ENCODE measurements at regions not wholly inside any gene's neighbourhood (a gene's known extent, or its start where the extent isn't known, plus 50 kb on each side); places are given as distances from the start of the nearest gene placed in this dataset.

DNA sequence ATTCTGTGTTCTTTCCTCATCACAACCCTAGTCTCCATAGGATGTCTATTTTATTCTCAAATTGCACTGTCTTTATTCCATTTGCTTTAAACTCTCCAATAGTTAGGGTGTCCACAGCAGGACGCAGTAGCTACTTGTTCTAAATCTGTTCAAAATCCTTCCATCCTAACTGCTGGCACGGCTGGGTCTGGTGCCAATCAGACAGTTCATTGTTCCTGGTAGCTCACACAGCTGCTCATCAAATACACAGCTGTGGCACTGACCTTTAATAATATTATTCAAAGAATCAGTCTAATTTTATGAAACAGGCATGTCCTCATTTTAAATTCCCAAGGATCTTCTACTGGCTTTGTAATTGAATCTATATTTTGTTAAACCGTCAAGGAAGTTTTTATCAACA is 59.7 kb upstream of the TMEFF2 start:
- Histone ChIP-seq H2AFZ (ENCODE audit: insufficient read depth, low read depth, low read length, poor library complexity, severe bottlenecking) (no peak overlapping the region), H3K27me3 (replicated peaks in 1 of 4; ENCODE audit: control extremely low read depth in 1 of 4, control insufficient read depth in 3 of 4, insufficient read depth in 4 of 4, low read length in 3 of 4) (no peaks in the 10 kb centered on the region), H3K4me2 (replicated peaks; ENCODE audit: low read depth, low read length, poor library complexity, severe bottlenecking) (no peak overlapping the region), H3K27ac (ENCODE audit: low read length in 2 of 2) (no peak overlapping the region), H3K4me1 (ENCODE audit: control insufficient read depth in 2 of 2, insufficient read depth in 2 of 2, low read length in 2 of 2) (no peaks in the 10 kb centered on the region), H4K20me1 (ENCODE audit: control insufficient read depth, insufficient read depth, low read length, poor library complexity, severe bottlenecking) (no peaks in the 10 kb centered on the region), H3K79me2 (ENCODE audit: control insufficient read depth, insufficient read depth, low read length) (no peaks in the 10 kb centered on the region), H3K9me3 (ENCODE audit: control extremely low read depth in 1 of 3, control insufficient read depth in 2 of 3, insufficient read depth in 1 of 3, low read length in 2 of 3) (no peaks in the 10 kb centered on the region), H3K4me3 (ENCODE audit: control extremely low read depth in 1 of 5, extremely low read depth in 1 of 5, insufficient read depth in 1 of 5, low read depth in 2 of 5, low read length in 4 of 5) (no peak overlapping the region), H3K36me3 (replicated peaks in 1 of 2; ENCODE audit: control extremely low read depth in 1 of 2, control insufficient read depth in 1 of 2, extremely low read depth in 1 of 2, insufficient read depth in 2 of 2, low read length in 1 of 2) (no peaks in the 10 kb centered on the region), H3K9ac (ENCODE audit: low read length) (no peak overlapping the region)
- ChIA-PET POLR2A (no interaction called here), CTCF (no interaction called here)
- Mint-ChIP-seq H3K4me3 (no peak overlapping the region), H3K27me3 (no peaks in the 10 kb centered on the region), H3K9me3 (ENCODE audit: insufficient read depth) (no peaks in the 10 kb centered on the region), H3K4me1 (no peaks in the 10 kb centered on the region), H3K27ac (no peak overlapping the region)
- WGBS (ENCODE audit: insufficient coverage): 93% methylated on average over 2 of the region's 3 CpGs
- no peak for TF ChIP-seq EZH2 (IDR thresholded peaks at IDR 0.05; ENCODE audit: borderline replicate concordance, insufficient read depth, low read depth, low read length, poor library complexity, severe bottlenecking)
- no peak for TF ChIP-seq CTCF (IDR thresholded peaks at IDR 0.05)
- intact Hi-C loops (cut with micrococcal nuclease): no loop called here
- no peak for ATAC-seq (ENCODE audit: low read depth)
- no peak for DNase-seq

DNA sequence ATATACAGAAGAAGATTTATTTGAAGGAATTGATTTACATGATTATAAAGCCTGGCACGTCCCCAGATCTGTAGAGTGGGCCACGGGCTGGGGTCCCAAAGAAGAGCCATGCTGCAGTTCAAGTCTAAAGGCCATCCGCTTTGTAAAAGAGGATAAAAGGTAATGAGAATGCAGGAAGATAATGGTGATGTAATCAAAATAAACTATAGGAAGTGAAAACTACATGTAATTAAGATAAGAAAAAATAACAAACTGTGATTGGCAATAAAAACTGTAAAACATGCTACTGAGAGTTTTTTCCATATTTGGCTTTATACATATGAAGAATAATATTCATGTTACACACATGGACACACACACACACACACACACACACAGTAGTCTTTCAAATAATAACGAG is 59.0 kb upstream of the TMEFF2 start:
- Histone ChIP-seq H2AFZ (ENCODE audit: insufficient read depth, low read depth, low read length, poor library complexity, severe bottlenecking) (no peak overlapping the region), H3K4me3 (ENCODE audit: control extremely low read depth in 1 of 5, extremely low read depth in 1 of 5, insufficient read depth in 1 of 5, low read depth in 2 of 5, low read length in 4 of 5) (no peak overlapping the region), H3K27ac (ENCODE audit: low read length in 2 of 2) (no peak overlapping the region), H3K79me2 (ENCODE audit: control insufficient read depth, insufficient read depth, low read length) (no peaks in the 10 kb centered on the region), H3K27me3 (replicated peaks in 1 of 4; ENCODE audit: control extremely low read depth in 1 of 4, control insufficient read depth in 3 of 4, insufficient read depth in 4 of 4, low read length in 3 of 4) (no peaks in the 10 kb centered on the region), H3K9me3 (ENCODE audit: control extremely low read depth in 1 of 3, control insufficient read depth in 2 of 3, insufficient read depth in 1 of 3, low read length in 2 of 3) (no peaks in the 10 kb centered on the region), H3K9ac (ENCODE audit: low read length) (no peak overlapping the region), H3K4me1 (ENCODE audit: control insufficient read depth in 2 of 2, insufficient read depth in 2 of 2, low read length in 2 of 2) (no peaks in the 10 kb centered on the region), H3K4me2 (replicated peaks; ENCODE audit: low read depth, low read length, poor library complexity, severe bottlenecking) (no peak overlapping the region), H3K36me3 (replicated peaks in 1 of 2; ENCODE audit: control extremely low read depth in 1 of 2, control insufficient read depth in 1 of 2, extremely low read depth in 1 of 2, insufficient read depth in 2 of 2, low read length in 1 of 2) (no peaks in the 10 kb centered on the region), H4K20me1 (ENCODE audit: control insufficient read depth, insufficient read depth, low read length, poor library complexity, severe bottlenecking) (no peaks in the 10 kb centered on the region)
- H3K4me3 Mint-ChIP-seq: no peak overlapping the region
- intact Hi-C loops (cut with micrococcal nuclease): no loop called here
- no peaks in the 10 kb centered on the region for H3K9me3 Mint-ChIP-seq (ENCODE audit: insufficient read depth)
- CTCF ChIA-PET: no interaction called here
- TF ChIP-seq CTCF (IDR thresholded peaks at IDR 0.05): no peak
- TF ChIP-seq EZH2 (IDR thresholded peaks at IDR 0.05; ENCODE audit: borderline replicate concordance, insufficient read depth, low read depth, low read length, poor library complexity, severe bottlenecking): no peak
- WGBS (ENCODE audit: insufficient coverage): 73% methylated on average over 3 of the region's 4 CpGs
- no peak for DNase-seq
- POLR2A ChIA-PET: no interaction called here
- H3K27me3 Mint-ChIP-seq: no peaks in the 10 kb centered on the region
- no peaks in the 10 kb centered on the region for H3K4me1 Mint-ChIP-seq
- ATAC-seq (ENCODE audit: low read depth): no peak
- H3K27ac Mint-ChIP-seq: no peak overlapping the region

Measured in B cell (primary cell).